ENCODE measurements at regions not wholly inside any gene's neighbourhood (a gene's known extent, or its start where the extent isn't known, plus 50 kb on each side); places are given as distances from the start of the nearest gene placed in this dataset.
"Not testable (repeated sequence)": the region's sequence is repeated elsewhere in the genome, so short reads cannot be mapped to it uniquely, and the experiment has no call there.

DNA sequence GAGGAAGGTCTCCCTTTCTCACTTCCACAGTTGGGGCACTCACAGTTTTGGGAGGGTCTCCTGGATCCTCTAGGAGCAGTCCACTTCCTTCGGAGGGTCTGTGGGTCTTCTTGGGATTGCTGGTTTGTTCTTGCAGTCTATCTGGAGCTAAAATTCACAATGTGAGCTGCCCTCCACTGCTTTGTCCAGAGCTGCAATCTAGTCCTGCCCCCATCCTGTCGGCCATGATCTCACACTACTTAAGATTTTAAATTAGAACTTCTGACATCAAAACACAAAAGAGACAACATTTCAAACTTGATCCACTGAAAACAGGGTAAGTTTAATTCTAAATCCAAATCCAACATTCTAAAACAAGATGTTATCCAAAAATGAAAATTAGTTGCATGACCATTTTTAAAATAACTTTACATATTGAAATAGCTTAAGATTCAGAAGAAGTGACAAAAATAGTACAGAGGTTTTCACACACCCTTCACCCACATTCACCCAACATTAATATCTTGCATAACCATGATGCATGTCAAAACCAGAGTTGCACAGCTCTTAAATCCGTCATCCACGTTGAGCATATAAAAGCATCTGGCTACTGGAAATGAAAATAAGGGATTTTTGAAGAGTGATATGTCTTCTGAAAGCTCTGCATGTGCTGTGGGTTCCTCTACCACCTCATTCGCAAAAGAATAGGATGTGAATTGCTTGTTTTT lies 113.7 kb upstream of the EPB41L4A start:
- no peak for ATAC-seq
- intact Hi-C loops (cut with micrococcal nuclease), result no loop called here
- DNase-seq, result no peak

DNA sequence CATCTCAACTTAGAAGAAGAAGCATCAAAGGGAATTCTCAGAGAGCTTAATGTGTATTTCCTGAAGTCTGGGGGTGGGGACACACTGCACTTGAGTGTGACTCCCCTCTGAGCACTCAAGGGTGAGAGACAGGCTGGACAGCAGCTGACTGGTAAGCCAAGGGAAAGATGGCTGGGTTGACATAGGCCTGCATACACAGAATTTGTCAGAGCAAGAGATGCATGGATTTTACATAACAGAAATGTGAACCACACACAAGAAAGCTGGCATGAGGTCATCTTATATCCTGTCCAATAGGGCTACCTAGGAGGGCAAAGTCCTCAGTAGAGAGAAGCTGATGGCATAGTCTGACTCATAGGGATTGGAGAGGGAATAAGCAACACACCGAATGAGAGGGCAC lies 114.3 kb upstream of the EPB41L4A start:
- intact Hi-C loops (cut with micrococcal nuclease), result no loop called here
- no peak for DNase-seq
- no peak for ATAC-seq

DNA sequence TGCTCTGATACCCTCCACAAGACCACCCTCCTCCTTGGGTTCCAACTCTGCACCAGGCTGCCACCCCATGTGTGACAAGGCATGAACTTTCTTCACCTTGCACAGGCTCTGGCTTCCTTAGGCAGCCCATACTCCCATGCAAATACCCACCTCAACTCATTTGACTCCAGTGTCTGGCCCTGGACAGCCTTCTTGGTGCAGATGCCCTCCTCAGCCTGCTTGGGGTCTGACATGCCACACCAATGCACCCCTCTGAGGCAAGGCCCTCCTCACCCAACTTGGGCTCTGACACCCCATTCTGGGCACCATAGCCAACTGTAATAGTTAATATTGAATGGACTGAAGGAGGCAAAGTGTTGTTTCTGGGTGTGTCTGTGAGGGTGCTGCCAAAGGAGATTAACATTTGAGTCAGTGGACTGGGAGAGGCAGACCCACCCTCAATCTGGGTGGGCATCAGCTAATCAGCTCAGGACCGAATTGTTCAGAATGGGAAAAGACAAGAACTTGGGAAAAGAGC lies 115.0 kb upstream of the EPB41L4A start:
- ATAC-seq, result no peak
- no peak for DNase-seq
- intact Hi-C loops (cut with micrococcal nuclease), result no loop called here

GRCh38 chr5:112534611-112535255 lies 115.7 kb upstream of the EPB41L4A start:
- DNase-seq (no peak), ATAC-seq (no peak)
- intact Hi-C loops (cut with micrococcal nuclease), result no loop called here

- no peak for DNase-seq
- ATAC-seq, result no peak
- intact Hi-C loops (cut with micrococcal nuclease), result no loop called here
These were observed 116.3 kb upstream of the EPB41L4A start for GRCh38 chr5:112535356-112535755.

GRCh38 chr5:112544558-112544957 lies 125.5 kb upstream of the EPB41L4A start:
- DNase-seq; intact Hi-C loops (cut with micrococcal nuclease); ATAC-seq: not testable (repeated sequence)

DNA sequence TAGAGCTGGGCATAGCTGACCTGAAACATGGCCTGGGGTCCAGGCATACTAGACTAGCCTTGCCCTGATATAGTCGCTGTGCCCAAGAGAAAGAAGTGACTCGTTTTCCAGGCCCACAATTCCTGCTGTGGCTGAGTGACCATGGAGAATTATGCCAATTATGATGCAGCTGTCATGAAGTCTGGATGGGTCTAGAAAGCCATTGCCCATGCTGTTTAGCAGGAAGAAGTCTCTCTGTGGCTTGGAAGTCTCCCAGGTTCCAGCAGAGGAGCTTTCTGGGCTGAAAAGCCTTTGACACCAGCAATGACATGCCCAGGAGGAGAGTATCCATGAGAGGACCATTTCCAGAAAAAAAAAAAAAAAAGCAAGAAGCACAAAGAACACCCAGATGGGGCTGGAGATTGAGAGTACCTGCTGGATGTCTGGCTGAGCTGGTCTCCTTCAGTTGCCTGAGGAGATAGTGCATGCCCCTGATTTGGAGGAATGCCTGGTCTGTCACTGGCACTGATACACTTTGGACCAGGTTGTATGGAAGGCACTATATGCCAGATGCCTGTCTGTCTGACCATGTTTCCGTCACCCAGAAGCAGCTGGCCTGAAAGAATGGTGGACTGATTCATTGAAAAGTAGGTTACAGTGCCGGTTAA lies 128.0 kb upstream of the EPB41L4A start:
- DNase-seq (no peak), ATAC-seq (peak; percentile 82)
- intact Hi-C loops (cut with micrococcal nuclease), result no loop called here

GRCh38 chr5:112548246-112548881 lies 129.3 kb upstream of the EPB41L4A start:
- intact Hi-C loops (cut with micrococcal nuclease), result no loop called here
- DNase-seq, result no peak
- peak; percentile 48 for ATAC-seq

GRCh38 chr5:112549127-112549526 lies 130.1 kb upstream of the EPB41L4A start:
- intact Hi-C loops (cut with micrococcal nuclease), result no loop called here
- DNase-seq, result no peak
- no peak for ATAC-seq

- intact Hi-C loops (cut with micrococcal nuclease), result loop anchor here (2.0 kb wide), 1 partner anchor 207 kb away; no protein-coding TSS in a partner anchor
- no peak for DNase-seq
- no peak for ATAC-seq
These were observed 130.6 kb upstream of the EPB41L4A start for GRCh38 chr5:112549605-112550166.

DNA sequence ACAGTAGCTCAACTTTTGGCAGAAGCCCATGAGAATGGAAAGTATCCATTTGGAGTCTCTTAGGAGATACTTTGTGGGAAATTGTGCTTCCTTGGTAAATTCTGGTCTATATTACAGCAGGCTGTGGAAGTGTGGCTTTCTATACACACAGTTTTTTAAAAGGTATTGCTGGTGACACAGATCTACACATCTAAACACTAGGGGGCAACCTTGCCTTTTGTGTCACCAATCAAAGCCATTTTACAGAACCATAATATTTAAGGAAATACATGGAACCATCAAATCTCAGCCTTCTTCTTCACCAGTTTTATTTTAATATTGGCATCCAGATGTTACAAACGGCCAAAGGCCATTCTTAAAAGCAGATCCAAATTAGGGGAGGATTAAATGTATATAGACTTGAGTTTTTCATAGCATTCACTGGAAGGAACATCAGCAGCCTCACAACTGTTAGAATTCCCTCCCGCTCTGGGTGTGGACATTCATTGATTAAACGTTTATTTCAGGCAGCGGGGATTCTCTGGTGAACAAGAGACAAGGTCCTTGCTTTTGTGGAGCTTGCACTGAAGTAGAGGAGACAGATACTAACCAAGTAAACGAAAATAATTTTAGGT lies 132.4 kb upstream of the EPB41L4A start:
- ATAC-seq, result peak; percentile 60
- intact Hi-C loops (cut with micrococcal nuclease), result loop anchor here (2.0 kb wide), 1 partner anchor 205 kb away; no protein-coding TSS in a partner anchor
- DNase-seq, result no peak

DNA sequence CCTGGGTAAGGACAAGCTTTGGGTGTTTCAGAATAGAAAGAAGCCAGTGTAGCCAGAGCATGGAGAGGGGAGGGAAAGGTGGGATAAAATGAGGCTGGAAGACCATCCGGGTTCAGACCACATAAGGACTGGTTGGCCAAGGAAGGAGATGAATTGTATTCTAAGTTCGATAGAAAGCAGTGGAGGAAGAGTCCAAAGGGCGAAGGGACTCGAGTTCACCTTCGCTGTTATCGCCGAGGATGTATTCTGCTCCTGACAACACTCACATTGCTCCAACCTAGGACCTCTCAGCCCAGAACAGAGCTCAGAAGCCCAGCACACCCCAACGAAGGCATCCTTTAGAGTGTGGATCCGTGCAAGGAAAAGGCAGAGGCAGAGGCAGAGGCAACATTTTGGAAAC lies 133.1 kb upstream of the EPB41L4A start:
- DNase-seq (no peak), ATAC-seq (no peak)
- intact Hi-C loops (cut with micrococcal nuclease), result no loop called here

DNA sequence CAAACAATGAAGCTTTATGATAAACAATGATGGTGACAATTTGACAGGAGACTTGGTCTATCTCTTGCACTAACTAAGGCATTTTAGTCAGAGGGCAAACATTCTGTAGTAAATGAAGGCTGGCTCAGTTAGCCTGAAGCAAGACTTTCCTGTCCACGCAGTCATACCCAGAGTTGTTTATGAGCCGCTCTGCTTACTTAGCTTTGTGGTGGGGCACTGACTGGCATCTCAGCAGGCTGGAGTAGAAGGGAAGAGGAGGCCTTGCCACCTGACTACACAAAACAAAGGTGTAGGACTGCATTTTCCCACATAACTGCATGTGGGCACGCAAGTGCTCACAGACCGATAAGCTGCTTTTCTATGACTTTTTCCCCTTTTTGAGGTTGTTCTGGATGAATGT lies 133.7 kb upstream of the EPB41L4A start:
- ATAC-seq (no peak), DNase-seq (no peak)
- intact Hi-C loops (cut with micrococcal nuclease), result no loop called here

DNA sequence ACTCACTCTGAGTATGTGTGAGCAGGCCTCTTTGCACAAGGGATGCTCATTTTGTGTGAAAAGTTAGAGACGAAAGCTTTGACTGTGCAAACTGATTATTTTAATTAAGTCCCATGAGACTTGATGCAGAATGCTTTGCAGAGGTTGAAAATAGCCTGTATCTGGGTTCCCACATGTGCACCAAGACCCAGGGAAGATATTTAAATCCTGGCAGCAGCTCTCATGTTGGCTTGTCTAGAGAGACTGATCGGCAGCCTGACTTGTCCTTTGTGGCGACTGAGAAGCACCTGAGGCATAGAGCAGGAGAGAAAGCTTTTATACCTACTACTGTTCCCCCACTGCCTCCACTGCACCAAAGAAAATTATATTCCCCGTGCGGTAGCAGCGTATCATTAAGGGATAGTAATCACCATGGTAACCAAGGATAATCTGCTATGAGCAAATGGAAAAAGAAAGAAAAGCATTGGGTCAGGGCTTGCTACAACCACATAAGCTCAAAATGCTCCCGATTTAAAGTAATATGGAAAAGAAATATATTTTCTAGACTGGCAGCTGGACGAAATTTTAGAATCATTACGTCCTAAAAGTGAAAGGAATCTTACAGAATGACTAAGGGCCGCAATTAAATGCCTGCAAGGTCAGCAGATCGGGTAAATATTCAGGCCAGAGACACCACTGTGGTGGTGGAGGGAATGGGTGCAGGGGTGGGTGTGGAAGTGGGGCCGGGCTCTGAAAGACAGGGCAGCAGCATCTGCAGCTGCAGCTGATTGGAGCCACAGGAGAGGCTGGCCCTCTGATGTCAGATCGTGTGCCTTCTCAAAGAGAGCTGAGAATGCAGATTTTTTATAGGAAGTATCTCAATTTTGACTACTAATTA lies 135.3 kb upstream of the EPB41L4A start:
- intact Hi-C loops (cut with micrococcal nuclease), result no loop called here
- peak; percentile 75 for ATAC-seq

DNA sequence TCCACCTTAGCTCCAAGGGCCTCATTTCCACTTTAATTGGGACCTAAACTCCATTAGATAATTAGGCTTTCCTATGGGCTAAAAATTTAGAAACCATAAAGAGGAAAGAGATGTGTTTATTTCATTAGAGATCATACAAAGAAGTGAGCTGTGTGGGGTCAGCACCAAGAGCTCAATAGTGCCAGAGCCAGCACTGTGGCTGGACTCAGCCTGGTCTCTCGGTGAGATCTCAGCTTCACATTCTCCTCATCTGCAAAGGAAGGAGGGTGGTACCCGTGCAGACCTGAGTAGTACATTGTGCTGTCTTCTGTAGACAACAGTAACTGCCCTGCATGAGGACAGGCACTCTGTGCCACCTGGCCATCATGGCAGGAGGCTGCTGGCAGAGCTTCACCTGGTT lies 136.1 kb upstream of the EPB41L4A start:
- no peak for ATAC-seq
- intact Hi-C loops (cut with micrococcal nuclease), result no loop called here
- DNase-seq, result no peak

More for the DNA sequence above, 135.3 kb upstream of the EPB41L4A start:
- no peak for DNase-seq

- DNase-seq, result no peak
- intact Hi-C loops (cut with micrococcal nuclease), result no loop called here
- no peak for ATAC-seq
These were observed 136.6 kb upstream of the EPB41L4A start for GRCh38 chr5:112555691-112556090.

- intact Hi-C loops (cut with micrococcal nuclease); ATAC-seq; DNase-seq: not testable (repeated sequence)
These were observed 140.4 kb upstream of the EPB41L4A start for GRCh38 chr5:112559501-112559900.

GRCh38 chr5:112560371-112560770 lies 141.3 kb upstream of the EPB41L4A start:
- intact Hi-C loops (cut with micrococcal nuclease), result no loop called here

More at GRCh38 chr5:112560371-112560770, 141.3 kb upstream of the EPB41L4A start:
- DNase-seq, result no peak
- ATAC-seq, result no peak
